Testis (tissue), 2 donors: ENCODE measurements at regions not wholly inside any gene's neighbourhood (a gene's known extent, or its start where the extent isn't known, plus 50 kb on each side); places are given as distances from the start of the nearest gene placed in this dataset.

Experiments used
- DNase-seq: peaks from one replicate; pipeline ENCODE4 v3.0.0-alpha.2; 2019
- H3K27ac ChIP-seq, 2 donors: fragments of 200-600 bp; sonication (generic); one replicate each; pipeline ENCODE4 v1.5.1; 2019
- H3K27me3 ChIP-seq: fragments of 200-600 bp; sonication (generic); one replicate; pipeline ENCODE4 v1.5.1; 2019
- H3K36me3 ChIP-seq: fragments of 200-600 bp; sonication (generic); one replicate; pipeline ENCODE4 v1.5.1; 2017; ENCODE audit warnings: low read depth; ENCODE audit errors: missing control alignments
- H3K4me1 ChIP-seq: fragments of 200-600 bp; sonication (generic); one replicate; pipeline ENCODE4 v1.5.1; 2019
- H3K4me3 ChIP-seq, 2 donors: fragments of 200-600 bp; sonication (generic); one replicate each; pipeline ENCODE4 v1.5.1; 2017 to 2019
- H3K9me3 ChIP-seq: fragments of 200-600 bp; sonication (generic); one replicate; pipeline ENCODE4 v1.5.1; 2017
- POLR2A ChIP-seq: fragments of 450-650 bp; IDR thresholded peaks from one replicate; pipeline ENCODE4 v1.6.1; 2017; ENCODE audit warnings: antibody characterized with exemption, mild to moderate bottlenecking, moderate library complexity
- WGBS, 2 donors: methylation state at CpG; one replicate each; pipeline ENCODE4 v1.1.5; 2018; 5-methylcytosine and 5-hydroxymethylcytosine counted together
- intact Hi-C: fragments of 100-400 bp; cut with DNase I; formaldehyde crosslinking; loops from one replicate; pipeline ENCODE4 v1.15.1; 2023; ENCODE audit warnings: low total_unique reads
- TF ChIP-seq, protein P1 (sequence below), 3 experiments: fragments of 450-650 bp in 2 of 3; fragments of 200-600 bp in 1 of 3; sonication (generic) in 1 of 3; IDR thresholded peaks; one replicate each; pipeline ENCODE4 v1.5.1; 2016 to 2019; ENCODE audit warnings: antibody characterized with exemption in 3 of 3, mild to moderate bottlenecking in 2 of 3, moderate library complexity in 1 of 3

DNA sequence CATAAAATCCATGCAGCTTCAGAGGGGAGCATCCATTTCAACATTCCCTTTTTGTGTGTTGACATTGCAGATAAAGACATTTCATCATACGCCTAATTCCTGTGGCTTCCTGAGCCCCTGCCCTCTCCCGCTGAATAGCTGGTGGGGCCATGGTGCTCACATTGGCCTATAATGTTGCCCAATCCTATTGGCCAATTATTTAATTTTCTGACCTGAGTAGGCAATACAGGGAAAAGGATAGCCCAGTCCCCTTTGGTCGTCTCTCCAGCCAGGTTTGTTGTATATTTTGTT lies 163.8 kb upstream of the MYCN start:
- Histone ChIP-seq H3K27ac (no peak overlapping the region), H3K9me3 (no peaks in the 10 kb centered on the region), H3K36me3 (no peaks in the 10 kb centered on the region), H3K27me3 (no peaks in the 10 kb centered on the region), H3K4me1 (no peaks in the 10 kb centered on the region), H3K4me3 (no peak overlapping the region)
- 80 to 99% methylated on average over 3 of the region's 3 CpGs for WGBS, 2 donors
- no peak for TF ChIP-seq POLR2A
- TF ChIP-seq, protein P1, sequence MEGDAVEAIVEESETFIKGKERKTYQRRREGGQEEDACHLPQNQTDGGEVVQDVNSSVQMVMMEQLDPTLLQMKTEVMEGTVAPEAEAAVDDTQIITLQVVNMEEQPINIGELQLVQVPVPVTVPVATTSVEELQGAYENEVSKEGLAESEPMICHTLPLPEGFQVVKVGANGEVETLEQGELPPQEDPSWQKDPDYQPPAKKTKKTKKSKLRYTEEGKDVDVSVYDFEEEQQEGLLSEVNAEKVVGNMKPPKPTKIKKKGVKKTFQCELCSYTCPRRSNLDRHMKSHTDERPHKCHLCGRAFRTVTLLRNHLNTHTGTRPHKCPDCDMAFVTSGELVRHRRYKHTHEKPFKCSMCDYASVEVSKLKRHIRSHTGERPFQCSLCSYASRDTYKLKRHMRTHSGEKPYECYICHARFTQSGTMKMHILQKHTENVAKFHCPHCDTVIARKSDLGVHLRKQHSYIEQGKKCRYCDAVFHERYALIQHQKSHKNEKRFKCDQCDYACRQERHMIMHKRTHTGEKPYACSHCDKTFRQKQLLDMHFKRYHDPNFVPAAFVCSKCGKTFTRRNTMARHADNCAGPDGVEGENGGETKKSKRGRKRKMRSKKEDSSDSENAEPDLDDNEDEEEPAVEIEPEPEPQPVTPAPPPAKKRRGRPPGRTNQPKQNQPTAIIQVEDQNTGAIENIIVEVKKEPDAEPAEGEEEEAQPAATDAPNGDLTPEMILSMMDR (IDR thresholded peaks at IDR 0.05), result no peak
- DNase-seq, result no peak
- intact Hi-C loops, result no loop called here

DNA sequence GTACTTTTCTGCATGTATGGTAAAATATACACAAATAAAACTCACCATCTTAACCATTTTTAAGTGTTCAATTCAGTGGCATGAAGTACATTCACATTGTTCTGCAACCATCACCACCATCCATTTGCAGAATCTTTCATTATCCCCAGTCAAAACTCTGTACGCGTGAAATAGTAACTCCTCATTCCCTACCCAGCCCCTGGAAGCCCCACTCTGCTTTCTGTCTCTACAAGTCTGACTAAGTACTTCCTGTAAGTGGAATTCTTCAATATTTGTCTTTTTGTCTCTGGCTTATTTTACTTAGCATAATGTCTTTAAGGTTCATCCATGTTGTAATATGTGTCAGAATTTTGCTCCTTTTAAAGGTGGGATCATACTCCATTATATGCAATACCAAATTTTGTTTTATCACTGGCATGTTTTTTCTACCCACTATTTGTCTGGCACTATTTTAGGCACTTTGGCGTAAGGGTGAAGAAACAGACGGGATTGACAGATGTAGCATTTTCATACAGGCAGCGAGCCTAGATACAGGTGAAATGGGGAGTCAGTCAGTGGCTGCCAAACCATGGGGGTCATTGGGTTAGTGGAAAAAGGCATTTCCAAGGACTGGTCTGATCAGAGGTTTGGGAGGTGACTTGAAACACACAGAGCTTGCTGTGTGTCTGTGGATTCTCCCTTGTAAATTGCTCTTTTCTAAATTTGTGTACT lies 163.2 kb upstream of the MYCN start:
- WGBS, 2 donors, result 93 to 97% methylated on average over 5 of the region's 5 CpGs
- H3K4me1 ChIP-seq, result no peaks in the 10 kb centered on the region
- H3K9me3 ChIP-seq, result no peaks in the 10 kb centered on the region
- intact Hi-C loops, result no loop called here
- no peak overlapping the region for H3K27ac ChIP-seq
- no peak overlapping the region for H3K4me3 ChIP-seq
- TF ChIP-seq, protein P1 (IDR thresholded peaks at IDR 0.05), result no peak
- TF ChIP-seq POLR2A, result no peak
- no peak for DNase-seq
- H3K36me3 ChIP-seq, result no peaks in the 10 kb centered on the region
- H3K27me3 ChIP-seq, result no peaks in the 10 kb centered on the region

DNA sequence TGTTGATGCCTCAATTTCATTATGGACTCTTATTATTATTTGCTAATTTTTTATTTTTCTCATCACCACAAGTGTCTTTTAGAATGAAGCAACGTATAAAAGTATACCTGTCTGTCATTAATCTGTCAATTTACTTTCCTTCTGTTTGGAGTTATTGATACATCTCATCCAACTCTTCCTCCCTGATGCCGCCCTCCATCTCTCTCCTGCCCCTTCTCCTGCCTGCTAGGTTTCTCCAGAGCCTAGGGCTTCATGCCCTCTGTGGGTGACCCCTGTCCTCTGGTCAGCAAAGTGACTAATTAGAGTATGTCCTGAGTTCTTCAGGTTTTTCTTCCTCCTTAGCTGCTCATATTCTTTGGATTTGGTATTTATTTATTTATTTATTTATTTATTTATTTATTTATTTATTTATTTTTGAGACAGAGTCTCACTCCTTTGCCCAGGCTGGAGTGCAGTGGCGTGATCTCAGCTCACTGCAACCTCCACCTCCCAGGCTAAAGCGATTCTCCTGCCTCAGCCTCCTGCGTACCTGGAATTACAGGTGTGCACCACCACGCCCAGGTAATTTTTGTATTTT lies 162.5 kb upstream of the MYCN start:
- TF ChIP-seq, protein P1 (IDR thresholded peaks at IDR 0.05), result no peak
- TF ChIP-seq POLR2A, result no peak
- Histone ChIP-seq H3K4me1 (no peaks in the 10 kb centered on the region), H3K27me3 (no peaks in the 10 kb centered on the region), H3K36me3 (no peaks in the 10 kb centered on the region), H3K27ac (no peak overlapping the region), H3K9me3 (no peaks in the 10 kb centered on the region), H3K4me3 (no peak overlapping the region)
- WGBS, 2 donors, result 95 to 96% methylated on average over 6 of the region's 6 CpGs
- intact Hi-C loops, result no loop called here
- no peak for DNase-seq

DNA sequence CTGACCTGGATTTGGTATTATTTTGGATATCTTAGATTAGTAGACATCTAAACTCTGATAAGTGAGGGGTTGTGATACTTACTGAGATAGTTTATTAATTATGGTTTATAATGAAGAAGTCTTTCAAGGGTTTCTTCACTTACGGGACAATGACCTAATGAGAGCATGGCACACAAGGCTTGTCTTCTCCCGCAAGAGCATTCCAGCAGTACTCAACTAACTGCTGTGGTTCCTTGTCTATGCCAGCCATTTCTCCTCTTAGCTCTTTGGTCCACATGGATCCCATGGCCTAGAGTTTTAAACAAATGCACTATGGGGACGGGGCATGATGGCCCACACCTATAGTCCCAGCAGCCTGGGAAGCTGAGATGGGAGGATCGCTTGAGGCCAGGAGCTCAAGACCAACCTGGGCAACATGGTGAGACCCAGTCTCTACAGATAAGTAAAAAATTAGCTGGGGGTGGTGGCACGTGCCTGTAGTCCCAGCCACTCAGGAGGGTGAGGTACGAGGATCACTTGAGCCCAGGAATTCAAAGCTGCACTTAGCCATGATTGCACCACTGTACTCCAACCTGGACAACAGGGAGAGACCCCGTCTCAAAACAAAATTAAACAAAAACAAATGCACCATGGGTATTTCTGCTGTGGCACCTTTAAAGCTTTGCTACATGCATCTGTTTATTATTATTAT lies 161.7 kb upstream of the MYCN start:
- intact Hi-C loops, result no loop called here
- TF ChIP-seq, protein P1 (IDR thresholded peaks at IDR 0.05), result no peak
- no peak for TF ChIP-seq POLR2A
- H3K4me1 ChIP-seq, result no peaks in the 10 kb centered on the region
- 83 to 93% methylated on average over 6 to 7 of the region's 7 CpGs for WGBS, 2 donors
- no peaks in the 10 kb centered on the region for H3K9me3 ChIP-seq
- no peak for DNase-seq
- H3K4me3 ChIP-seq, result no peak overlapping the region
- no peaks in the 10 kb centered on the region for H3K36me3 ChIP-seq
- no peaks in the 10 kb centered on the region for H3K27me3 ChIP-seq
- H3K27ac ChIP-seq, result no peak overlapping the region
